DMS53 (cell line): ENCODE measurements at regions not wholly inside any gene's neighbourhood (a gene's known extent, or its start where the extent isn't known, plus 50 kb on each side); places are given as distances from the start of the nearest gene placed in this dataset.

Source experiments
- DNase-seq: peaks from one replicate; lab custom pipeline; 2025; lab: John Stamatoyannopoulos, UW

DNA sequence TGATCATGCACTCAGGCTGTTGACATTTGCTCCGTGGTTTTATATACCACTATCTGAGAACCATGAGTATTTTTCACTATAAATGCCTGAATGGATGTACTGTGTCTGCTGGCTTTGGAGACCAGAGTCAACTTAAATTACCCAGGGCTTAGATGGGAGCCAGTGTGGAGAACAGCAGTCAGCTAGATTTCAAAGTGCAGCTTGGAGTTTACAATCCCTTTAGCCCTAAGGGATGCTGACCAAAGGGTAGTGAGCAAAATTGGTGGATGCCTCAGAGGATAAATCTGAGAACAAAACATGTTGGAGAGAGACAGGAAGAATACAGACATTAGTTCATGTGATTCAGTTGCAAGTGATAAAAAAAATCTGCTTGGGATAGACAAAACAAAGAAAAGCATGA, 327.5 kb downstream of the C11orf87 start:
- no peak for DNase-seq

DNA sequence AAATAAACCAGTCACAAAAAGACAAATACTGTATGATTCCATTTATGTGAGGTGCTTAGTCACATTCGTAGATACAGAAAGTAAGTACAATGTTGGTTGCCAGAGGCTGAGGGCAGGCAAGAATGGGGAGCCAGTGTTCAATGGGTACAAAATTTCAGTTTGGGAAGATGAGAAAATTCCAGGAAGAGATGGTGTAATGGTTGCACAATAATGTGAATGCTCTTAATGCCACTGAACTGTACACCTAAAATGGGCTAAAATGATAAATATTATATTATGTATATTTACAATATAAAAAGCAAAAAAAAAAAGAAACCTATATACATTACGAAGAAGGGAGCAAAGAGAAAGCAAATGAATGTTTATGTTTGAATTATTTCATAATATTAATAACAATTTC, 329.0 kb downstream of the C11orf87 start:
- DNase-seq: no peak

DNA sequence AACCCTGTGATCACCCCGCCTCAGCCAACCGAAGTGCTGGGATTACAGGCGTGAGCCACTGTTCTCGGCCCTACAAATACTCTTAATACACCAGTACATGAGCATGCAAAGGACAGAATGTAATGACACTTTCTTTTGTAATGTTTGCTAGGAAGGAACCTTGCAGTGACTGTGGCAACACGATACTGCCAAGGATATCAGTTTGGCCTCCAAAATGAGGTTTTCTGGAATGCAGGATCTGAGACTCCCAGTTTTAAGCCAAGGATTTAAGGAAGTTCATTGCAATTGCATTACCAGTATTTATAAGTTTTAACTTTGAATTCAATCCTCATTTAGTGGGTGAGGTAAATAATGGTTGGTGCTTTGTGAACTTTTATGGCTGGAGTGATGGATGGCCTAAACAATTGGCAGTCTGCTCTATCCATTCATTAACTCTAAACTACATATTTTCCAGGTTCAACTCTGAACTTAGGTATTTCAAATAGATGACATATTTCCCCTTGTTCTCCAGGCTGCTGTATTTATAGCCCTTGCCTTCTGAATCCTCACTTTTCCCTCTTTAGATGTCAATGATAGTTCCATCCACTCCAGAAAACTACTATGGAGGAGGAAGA, 330.3 kb downstream of the C11orf87 start:
- no peak for DNase-seq

DNA sequence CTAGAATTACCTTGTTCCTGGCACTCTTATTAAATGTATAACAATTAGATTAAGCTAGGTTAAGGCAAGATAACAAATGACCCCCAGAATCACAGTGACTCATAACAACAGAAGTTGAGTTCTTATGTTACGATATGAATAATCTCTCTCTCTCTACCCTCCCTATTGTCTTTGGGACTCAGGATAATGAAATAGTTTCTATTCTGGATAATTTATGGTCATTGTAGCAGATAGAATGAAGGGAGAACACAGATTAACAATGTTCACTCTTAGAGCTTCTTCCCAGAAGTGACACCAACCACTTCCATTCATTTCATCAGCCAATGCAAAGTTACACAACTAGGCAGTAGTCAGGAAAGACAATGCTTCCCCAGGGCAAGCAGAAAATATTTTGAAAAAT, 334.5 kb downstream of the C11orf87 start:
- no peak for DNase-seq

DNA sequence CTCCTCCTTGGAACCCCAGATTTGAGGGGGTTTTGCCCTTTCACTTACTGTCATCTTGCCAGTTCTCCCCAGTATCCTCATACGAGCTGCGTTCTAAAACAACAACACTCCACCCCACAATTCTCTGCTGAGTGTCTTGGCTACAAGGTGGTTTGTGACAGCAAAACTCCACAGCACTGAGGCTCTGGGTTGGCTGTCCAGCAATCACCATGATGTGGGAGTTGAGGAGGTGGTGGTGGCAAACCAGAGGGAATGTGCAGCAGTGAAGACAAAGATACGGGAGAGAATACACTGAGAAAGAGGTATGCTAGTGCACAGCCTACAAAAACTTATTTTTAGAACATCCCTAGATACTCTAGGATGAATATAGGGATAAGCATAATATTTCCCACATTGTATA, 335.0 kb downstream of the C11orf87 start:
- no peak for DNase-seq

DNA sequence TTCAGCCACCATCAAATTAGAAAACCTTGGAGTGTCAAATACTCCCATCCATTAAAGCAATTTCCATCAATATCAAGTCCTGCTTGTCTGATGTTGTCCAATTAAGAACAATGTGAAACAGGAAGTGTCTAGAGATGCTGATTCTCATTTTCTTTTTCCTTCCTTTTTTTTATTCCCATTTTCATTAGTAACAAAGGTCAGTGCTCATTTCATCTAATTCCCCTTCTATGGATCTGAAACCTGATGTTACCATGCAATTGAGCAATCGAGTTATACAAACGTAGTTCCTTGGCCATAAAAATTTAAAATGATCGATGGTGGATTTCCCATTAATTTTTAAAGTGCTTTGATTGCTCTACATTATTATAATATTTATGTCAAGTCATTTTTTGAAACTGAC, 330.6 kb upstream of the ZC3H12C start:
- no peak for DNase-seq

DNA sequence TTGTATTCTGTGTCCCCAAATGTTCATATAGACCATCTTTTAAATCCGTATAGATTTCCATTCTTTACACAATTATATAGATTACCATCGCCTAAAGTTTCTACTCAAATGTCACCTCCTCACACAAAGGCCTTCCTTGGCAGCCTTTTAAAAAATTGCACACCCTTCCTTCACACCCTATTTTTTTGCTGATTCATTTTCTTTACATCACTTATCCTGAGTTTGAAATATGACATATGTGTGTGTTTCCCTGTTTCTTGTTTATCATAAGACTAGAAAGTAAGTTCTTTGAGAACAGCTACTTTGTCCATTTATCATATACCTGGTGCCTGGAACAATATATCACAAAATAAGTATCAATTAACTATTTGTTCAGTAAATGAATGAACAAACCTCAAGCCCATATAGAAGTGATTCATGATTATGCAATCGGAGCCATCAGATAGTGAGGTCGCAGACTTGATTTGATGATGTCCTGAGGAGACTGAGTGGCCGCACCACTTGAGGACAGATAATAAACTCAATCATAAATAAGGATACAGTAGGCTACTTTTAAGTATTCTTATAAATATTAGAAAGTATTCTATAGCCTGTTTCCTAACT, 327.4 kb upstream of the ZC3H12C start:
- no peak for DNase-seq

DNA sequence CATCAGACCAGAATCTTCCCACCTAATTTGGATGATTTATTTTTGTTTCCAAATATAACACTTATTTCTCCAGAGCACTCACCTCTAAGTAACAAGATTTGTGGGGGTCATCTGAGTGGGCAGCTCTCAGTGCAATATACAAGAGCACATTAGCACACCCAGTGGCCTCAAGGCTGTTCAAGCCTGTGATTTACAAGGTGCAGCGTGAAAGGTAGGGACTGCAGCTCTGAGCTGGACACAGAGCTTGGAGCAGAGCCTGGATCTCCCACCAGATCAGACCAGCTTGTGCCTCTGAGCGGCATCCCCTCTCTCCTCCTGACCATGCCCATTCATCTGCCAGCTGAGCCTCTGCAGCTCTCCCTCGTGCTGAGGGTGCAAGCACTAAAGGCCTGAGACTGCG, 323.3 kb upstream of the ZC3H12C start:
- no peak for DNase-seq

DNA sequence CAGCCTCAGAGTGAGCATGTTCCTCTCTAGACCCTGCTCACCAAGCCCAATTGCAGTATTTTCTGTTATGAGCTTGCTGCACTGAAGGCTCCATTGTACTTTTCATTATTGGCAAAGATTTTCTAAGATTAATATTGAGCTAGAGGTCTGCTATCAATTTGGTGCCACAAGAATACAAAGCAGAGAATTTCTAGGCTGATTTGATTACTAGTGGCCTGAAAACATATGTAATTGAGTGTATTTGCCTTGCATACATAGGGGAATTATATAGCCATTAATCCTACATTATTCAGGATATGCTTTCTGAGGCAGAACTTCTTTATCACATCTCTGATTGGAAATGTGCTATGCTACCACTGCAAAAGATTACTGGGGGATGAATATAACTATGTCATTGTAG, 322.9 kb upstream of the ZC3H12C start:
- DNase-seq: no peak

DNA sequence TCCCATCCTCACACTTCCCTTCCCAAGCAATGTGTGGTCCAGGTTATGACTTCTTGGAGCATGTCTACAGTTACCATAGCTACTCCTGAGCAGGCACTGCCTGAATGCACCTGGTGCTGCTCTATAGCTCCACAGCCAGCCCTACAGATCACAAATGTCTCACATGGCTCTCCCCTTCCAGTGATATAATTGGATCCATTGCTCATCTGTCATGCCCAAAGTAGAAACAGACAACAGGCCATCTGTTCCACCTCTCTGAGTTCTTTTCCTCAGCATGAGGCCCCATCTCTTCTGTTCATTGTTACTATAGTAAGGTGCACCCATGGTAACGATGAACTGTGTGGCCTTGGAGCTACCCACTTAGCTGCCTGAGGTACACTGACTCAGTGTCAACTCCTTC, 320.3 kb upstream of the ZC3H12C start:
- DNase-seq: peak; percentile 64

- DNase-seq: no peak
These were observed 317.5 kb upstream of the ZC3H12C start for GRCh38 chr11:109775686-109776085.

DNA sequence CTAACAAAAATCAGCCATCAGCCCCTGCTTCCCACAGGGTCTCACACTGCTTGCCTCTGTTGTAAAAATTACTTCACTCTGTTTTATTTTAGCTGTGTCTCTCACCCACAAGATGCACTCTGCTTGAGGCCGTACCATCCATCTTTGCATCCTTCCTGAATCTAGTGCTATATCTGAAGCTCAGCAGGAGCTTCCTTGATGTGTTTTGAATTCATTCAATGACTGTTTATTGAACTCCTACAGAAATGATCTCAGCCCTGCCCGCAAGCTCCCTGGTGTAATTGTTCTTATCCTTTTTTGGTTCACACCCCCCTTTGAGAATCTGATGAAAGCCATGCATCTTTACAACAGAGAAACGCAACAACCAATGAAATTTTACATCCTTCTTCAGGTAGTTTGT, 310.2 kb upstream of the ZC3H12C start:
- no peak for DNase-seq

GRCh38 chr11:109783840-109784239, 309.4 kb upstream of the ZC3H12C start:
- DNase-seq: no peak

GRCh38 chr11:109784536-109784935, 308.7 kb upstream of the ZC3H12C start:
- no peak for DNase-seq

GRCh38 chr11:109785198-109785597, 308.0 kb upstream of the ZC3H12C start:
- DNase-seq: no peak

DNA sequence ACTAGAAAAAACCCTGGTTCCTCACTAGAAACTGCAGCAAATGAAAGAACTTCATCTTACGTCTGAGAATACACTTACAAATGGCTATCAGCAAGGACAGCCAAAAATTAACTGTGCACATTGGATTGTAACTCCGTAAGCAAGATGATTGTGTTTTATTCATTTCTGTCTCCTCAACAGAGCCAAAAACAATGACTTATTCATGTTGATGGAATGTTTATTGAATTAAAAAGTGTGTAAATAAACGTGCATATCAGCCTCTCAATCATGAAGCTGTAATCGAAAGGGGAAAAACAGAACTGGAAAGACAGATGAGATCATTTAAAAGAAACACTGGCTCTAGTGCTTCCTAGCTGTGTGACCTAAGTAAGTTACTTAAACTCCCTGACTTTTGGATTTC, 307.5 kb upstream of the ZC3H12C start:
- DNase-seq: no peak

GRCh38 chr11:109788948-109789490, 304.2 kb upstream of the ZC3H12C start:
- no peak for DNase-seq

GRCh38 chr11:109789901-109790300, 303.3 kb upstream of the ZC3H12C start:
- no peak for DNase-seq

- DNase-seq: no peak
These were observed 301.9 kb upstream of the ZC3H12C start for GRCh38 chr11:109791337-109791736.

DNA sequence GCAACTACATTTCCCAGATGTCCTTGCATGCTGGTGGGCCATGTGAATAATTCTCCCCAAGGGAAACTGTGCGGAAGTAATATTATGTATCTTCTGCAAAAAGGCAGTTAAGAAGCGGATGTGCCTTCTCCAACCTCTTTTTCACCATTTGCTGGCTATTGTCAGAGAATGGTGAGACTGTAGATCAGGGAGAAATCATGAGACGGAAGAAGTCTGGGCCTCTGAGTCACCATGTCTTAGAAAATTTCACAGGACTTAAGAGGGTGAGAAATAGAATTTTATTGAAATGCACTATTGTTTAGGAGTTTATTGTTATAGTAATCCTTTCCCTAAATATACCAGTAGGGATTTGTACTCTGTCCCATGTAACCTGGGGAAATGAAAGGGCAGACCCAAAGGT, 298.7 kb upstream of the ZC3H12C start:
- DNase-seq: no peak

DNA sequence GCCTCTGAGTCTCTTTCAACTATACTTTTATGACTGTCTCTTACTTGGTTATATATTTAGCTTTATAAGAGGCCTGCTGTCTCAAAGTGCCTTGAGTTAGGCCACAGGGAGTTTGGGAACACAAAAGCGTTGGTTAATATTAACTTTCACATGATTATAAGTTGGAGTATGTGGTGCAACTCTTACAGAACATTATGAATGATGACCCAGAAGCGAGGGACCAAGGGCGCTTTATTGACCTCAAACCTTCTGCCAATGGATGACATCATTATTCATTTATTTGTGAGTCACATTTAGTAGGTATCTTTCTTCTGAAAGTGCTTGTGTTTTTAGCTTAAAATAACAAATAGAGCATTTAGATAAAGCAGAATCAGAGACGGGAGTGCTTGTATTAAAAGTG, 298.0 kb upstream of the ZC3H12C start:
- DNase-seq: no peak

- DNase-seq: no peak
These were observed 296.9 kb upstream of the ZC3H12C start for GRCh38 chr11:109796253-109796652.

GRCh38 chr11:109798521-109798920, 294.7 kb upstream of the ZC3H12C start:
- no peak for DNase-seq

- no peak for DNase-seq
These were observed 293.6 kb upstream of the ZC3H12C start for GRCh38 chr11:109799604-109800003.
